ENCODE measurements at regions not wholly inside any gene's neighbourhood (a gene's known extent, or its start where the extent isn't known, plus 50 kb on each side); places are given as distances from the start of the nearest gene placed in this dataset.

GRCh38 chr17:72516772-72517399, 396.1 kb downstream of the SOX9 start:
- TF ChIP-seq CTCF (IDR thresholded peaks at IDR 0.05; ENCODE audit: borderline replicate concordance, insufficient read depth, low read depth, low read length): no peak
- H3K4me3 ChIP-seq (ENCODE audit: low read depth, low read length): no peak overlapping the region

GRCh38 chr17:72517413-72518158, 396.8 kb downstream of the SOX9 start:
- no peak overlapping the region for H3K4me3 ChIP-seq (ENCODE audit: low read depth, low read length)
- no peak for TF ChIP-seq CTCF (IDR thresholded peaks at IDR 0.05; ENCODE audit: borderline replicate concordance, insufficient read depth, low read depth, low read length)

- no peak overlapping the region for H3K4me3 ChIP-seq (ENCODE audit: low read depth, low read length)
- no peak for TF ChIP-seq CTCF (IDR thresholded peaks at IDR 0.05; ENCODE audit: borderline replicate concordance, insufficient read depth, low read depth, low read length)
Observed at GRCh38 chr17:72518159-72518732, 397.4 kb downstream of the SOX9 start.

- TF ChIP-seq CTCF (IDR thresholded peaks at IDR 0.05; ENCODE audit: borderline replicate concordance, insufficient read depth, low read depth, low read length): no peak
- H3K4me3 ChIP-seq (ENCODE audit: low read depth, low read length): no peak overlapping the region
Observed at GRCh38 chr17:72518753-72519597, 398.2 kb downstream of the SOX9 start.

- TF ChIP-seq CTCF (IDR thresholded peaks at IDR 0.05; ENCODE audit: borderline replicate concordance, insufficient read depth, low read depth, low read length): no peak
- H3K4me3 ChIP-seq (ENCODE audit: low read depth, low read length): no peak overlapping the region
Observed at GRCh38 chr17:72519598-72519936, 398.7 kb downstream of the SOX9 start.

GRCh38 chr17:72520665-72521303, 400.0 kb downstream of the SOX9 start:
- H3K4me3 ChIP-seq (ENCODE audit: low read depth, low read length): no peak overlapping the region
- no peak for TF ChIP-seq CTCF (IDR thresholded peaks at IDR 0.05; ENCODE audit: borderline replicate concordance, insufficient read depth, low read depth, low read length)
